Brain microvascular endothelial cell (primary cell): ENCODE measurements at regions not wholly inside any gene's neighbourhood (a gene's known extent, or its start where the extent isn't known, plus 50 kb on each side); places are given as distances from the start of the nearest gene placed in this dataset.

ENCODE experiments used
- DNase-seq: peaks from one replicate; pipeline ENCODE4 v3.0.0-alpha.2; 2020
- H3K27ac ChIP-seq: fragments of 250-450 bp; sonication (Bioruptor Pico); 2 replicates; pipeline ENCODE4 v1.5.1; 2020; ENCODE audit warnings: mild to moderate bottlenecking, moderate library complexity
- H3K27me3 ChIP-seq: fragments of 250-450 bp; sonication (Bioruptor Pico); replicated peaks from 2 replicates; pipeline ENCODE4 v1.5.1; 2020; ENCODE audit warnings: mild to moderate bottlenecking
- H3K36me3 ChIP-seq: fragments of 250-450 bp; sonication (Bioruptor Pico); replicated peaks from 2 replicates; pipeline ENCODE4 v1.5.1; 2020; ENCODE audit warnings: mild to moderate bottlenecking
- H3K4me3 ChIP-seq: 2 replicates; pipeline ENCODE4 v1.5.1; 2011; ENCODE audit warnings: low read depth, mild to moderate bottlenecking, control low read depth, low read length, moderate library complexity
- CTCF ChIP-seq: IDR thresholded peaks from 2 replicates; pipeline ENCODE4 v1.5.1; 2011; ENCODE audit warnings: low read depth, mild to moderate bottlenecking, moderate library complexity, low read length, control low read depth, inconsistent platforms; ENCODE audit errors: missing control alignments
- in situ Hi-C: cut with HindIII; loops from 2 replicates; pipeline ENCODE4 v1.10.0; 2017; ENCODE audit warnings: low sequenced_read_pairs, low pct_ligation_motif_present

DNA sequence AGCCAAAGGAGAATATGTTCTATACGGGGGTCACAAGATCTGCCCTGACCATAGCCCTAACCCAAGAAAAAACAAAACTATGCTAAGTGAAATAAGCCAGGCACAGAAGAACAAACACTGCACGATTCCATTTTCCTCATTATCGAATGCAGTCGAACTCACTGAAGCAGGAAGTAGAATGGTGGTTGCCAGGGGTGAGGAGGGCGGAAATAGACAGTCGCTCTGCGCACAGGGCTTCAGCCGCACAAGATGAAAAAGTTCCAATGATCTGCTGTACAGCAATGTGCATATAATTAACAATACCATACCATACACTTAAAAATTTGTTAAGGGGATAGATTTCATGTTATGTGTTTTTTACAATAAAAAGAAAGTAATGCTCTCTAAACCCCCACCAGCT lies 257.7 kb downstream of the TXNL1 start:
- H3K4me3 ChIP-seq = no peak overlapping the region
- H3K27ac ChIP-seq = no peak overlapping the region
- H3K36me3 ChIP-seq = no peaks in the 10 kb centered on the region
- no peaks in the 10 kb centered on the region for H3K27me3 ChIP-seq
- no peak for TF ChIP-seq CTCF
- DNase-seq = no peak
- in situ Hi-C loops = no loop called here

DNA sequence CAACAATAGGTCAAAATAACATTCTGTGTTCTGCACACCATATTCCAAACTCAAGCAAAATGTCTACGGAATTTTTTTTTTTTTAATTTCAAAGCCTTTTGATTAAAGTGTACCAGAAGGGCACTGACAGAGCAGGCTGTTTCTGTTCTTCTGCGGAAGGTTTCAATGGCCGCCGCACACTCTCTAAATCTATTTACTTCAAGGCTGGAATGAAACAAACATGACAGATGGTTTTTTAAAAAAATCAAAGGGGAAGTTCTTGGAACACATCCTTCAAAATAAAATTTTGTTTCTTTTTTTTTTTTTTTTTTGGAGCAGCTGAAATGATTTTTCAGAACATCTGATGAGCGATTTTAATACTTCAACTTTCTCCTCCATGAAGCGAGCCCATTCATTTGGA lies 259.1 kb downstream of the TXNL1 start:
- TF ChIP-seq CTCF = no peak
- H3K27ac ChIP-seq = no peak overlapping the region
- in situ Hi-C loops = no loop called here
- no peak for DNase-seq
- no peaks in the 10 kb centered on the region for H3K36me3 ChIP-seq
- no peaks in the 10 kb centered on the region for H3K27me3 ChIP-seq
- peak overlapping the region; percentile 16 for H3K4me3 ChIP-seq

DNA sequence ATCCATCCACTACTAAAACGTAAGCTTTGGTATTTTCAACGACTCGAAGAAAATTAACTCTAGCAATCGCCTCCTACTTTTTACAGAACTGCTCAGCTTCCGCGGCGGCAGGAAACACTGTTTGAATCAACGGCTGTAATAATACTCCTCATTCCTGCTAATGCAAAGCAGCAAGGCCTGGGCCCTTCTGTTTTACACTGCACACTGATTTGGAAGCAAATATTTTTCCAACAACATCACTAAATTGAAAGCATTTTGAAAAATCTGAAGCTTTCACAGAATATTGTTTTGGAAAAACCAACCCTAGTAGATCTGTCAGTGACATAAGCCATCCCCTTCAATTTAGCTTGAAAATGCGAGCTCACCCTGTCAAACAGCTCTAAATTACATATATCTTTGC lies 261.2 kb downstream of the TXNL1 start:
- no peak overlapping the region for H3K4me3 ChIP-seq
- H3K27me3 ChIP-seq = no peaks in the 10 kb centered on the region
- in situ Hi-C loops = no loop called here
- no peaks in the 10 kb centered on the region for H3K36me3 ChIP-seq
- no peak for TF ChIP-seq CTCF
- DNase-seq = no peak
- H3K27ac ChIP-seq = no peak overlapping the region

DNA sequence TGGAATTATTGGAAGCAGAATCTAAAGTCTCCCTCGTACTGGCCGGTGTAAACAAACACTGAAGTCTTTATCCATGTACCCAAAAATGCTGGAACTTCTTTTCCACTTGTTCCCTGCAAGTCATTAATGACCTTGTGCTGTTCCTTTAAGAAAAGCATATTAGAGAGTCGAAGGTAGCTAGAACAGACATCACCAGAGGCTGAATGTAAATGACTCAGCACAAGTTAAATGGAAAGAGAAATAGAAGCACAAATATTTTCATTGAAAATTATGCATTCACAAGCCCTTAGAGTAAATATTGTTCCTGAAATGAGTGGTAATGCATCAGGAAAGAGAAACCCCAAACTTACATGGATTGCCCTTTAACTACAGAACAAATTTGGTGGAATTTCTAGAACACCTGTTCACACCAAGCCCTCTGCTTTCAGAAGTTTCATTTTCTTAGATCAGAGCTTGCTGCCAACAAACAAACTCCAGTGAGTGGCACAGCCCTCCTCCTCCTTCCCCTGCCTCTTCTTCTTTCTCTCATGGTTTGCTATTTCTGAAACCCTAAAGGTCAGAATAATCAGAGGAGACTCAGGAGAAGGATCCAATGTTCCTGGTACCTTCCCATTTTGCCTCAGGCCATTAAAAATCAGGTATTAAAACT lies 264.3 kb downstream of the TXNL1 start:
- Histone ChIP-seq H3K4me3 (no peak overlapping the region), H3K36me3 (no peaks in the 10 kb centered on the region), H3K27me3 (no peaks in the 10 kb centered on the region), H3K27ac (no peak overlapping the region)
- no peak for TF ChIP-seq CTCF
- no peak for DNase-seq
- in situ Hi-C loops = no loop called here

DNA sequence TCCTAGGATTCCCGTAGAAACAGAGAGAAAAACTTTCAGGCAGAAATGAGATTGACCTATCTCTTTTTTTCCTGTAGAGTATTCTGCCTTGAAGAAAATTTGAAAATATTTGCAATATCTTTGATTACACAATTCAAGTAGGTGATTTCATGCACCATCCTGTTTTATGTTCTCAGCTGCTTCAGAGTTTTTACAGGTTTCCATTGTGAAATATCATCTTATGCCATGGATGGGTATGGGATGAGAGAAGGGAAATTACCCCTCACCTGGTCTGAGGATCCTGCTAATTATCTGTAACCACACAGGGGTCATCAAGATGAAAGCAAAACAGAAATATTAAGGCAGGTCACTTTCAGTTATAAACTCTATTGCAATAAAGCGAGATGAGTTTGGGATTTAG lies 264.8 kb downstream of the TXNL1 start:
- no peak overlapping the region for H3K4me3 ChIP-seq
- in situ Hi-C loops = no loop called here

More for the DNA sequence above, 264.8 kb downstream of the TXNL1 start:
- H3K27ac ChIP-seq = no peak overlapping the region
- no peaks in the 10 kb centered on the region for H3K36me3 ChIP-seq
- no peaks in the 10 kb centered on the region for H3K27me3 ChIP-seq
- no peak for DNase-seq
- no peak for TF ChIP-seq CTCF
